Caco-2 (cell line): ENCODE measurements at regions not wholly inside any gene's neighbourhood (a gene's known extent, or its start where the extent isn't known, plus 50 kb on each side); places are given as distances from the start of the nearest gene placed in this dataset.

Experiments used
- BruUV-seq: library from RNA; stranded (reverse); fragments of 400-500 nt; replicated peaks from 2 replicates; lab custom pipeline; 2021; lab: Mats Ljungman, UMichigan
- CTCF ChIA-PET: fragments of 300-600 bp; sonication (Branson Sonifier 250); formaldehyde crosslinking; loops from one replicate; lab custom pipeline; 2022; ENCODE audit warnings: antibody characterized with exemption; lab: Charles Lee
- POLR2A ChIA-PET: fragments of 300-600 bp; sonication (Branson Sonifier 250); formaldehyde crosslinking; loops from one replicate; lab custom pipeline; 2022; ENCODE audit warnings: antibody characterized with exemption; lab: Charles Lee
- DNase-seq, 2 experiments: peaks; one replicate each; pipeline versions ENCODE4 v3.0.0 to v3.0.0-alpha.2; 2020 to 2022
- H3K27me3 ChIP-seq: replicated peaks from 2 replicates; pipeline ENCODE4 v1.6.0; 2011; ENCODE audit warnings: low read length; ENCODE audit not compliant: control insufficient read depth, insufficient read depth
- H3K36me3 ChIP-seq: 2 replicates; pipeline ENCODE4 v1.5.1; 2011; ENCODE audit warnings: low read length; ENCODE audit not compliant: control insufficient read depth, insufficient read depth
- H3K4me1 ChIP-seq: fragments of 250-450 bp; sonication (Bioruptor Pico); 2 replicates; pipeline ENCODE4 v1.5.1; 2020; ENCODE audit warnings: mild to moderate bottlenecking
- H3K4me3 ChIP-seq: 2 replicates; pipeline ENCODE4 v1.5.1; 2011; ENCODE audit warnings: low read depth, mild to moderate bottlenecking, control low read depth, low read length
- H3K9me3 ChIP-seq: fragments of 250-450 bp; sonication (Bioruptor Pico); 2 replicates; pipeline ENCODE4 v1.5.1; 2020; ENCODE audit warnings: mild to moderate bottlenecking, moderate library complexity
- H3K27ac Mint-ChIP-seq: one replicate; pipeline ENCODE4 v1.8.0; 2022; ENCODE audit warnings: mixed read lengths; ENCODE audit not compliant: unreplicated experiment
- H3K27me3 Mint-ChIP-seq: one replicate; pipeline ENCODE4 v1.8.0; 2022; ENCODE audit warnings: mixed read lengths; ENCODE audit not compliant: insufficient read depth, unreplicated experiment
- H3K36me3 Mint-ChIP-seq: one replicate; pipeline ENCODE4 v1.8.0; 2022; ENCODE audit warnings: mild to moderate bottlenecking, mixed read lengths; ENCODE audit not compliant: insufficient read depth, unreplicated experiment
- H3K4me1 Mint-ChIP-seq: one replicate; pipeline ENCODE4 v1.8.0; 2022; ENCODE audit warnings: low read depth, mixed read lengths; ENCODE audit not compliant: unreplicated experiment
- H3K4me3 Mint-ChIP-seq: one replicate; pipeline ENCODE4 v1.8.0; 2022; ENCODE audit warnings: mild to moderate bottlenecking, moderate library complexity, mixed read lengths; ENCODE audit not compliant: unreplicated experiment
- H3K9me3 Mint-ChIP-seq: one replicate; pipeline ENCODE4 v1.8.0; 2022; ENCODE audit warnings: mixed read lengths; ENCODE audit not compliant: unreplicated experiment
- intact Hi-C: fragments of 100-400 bp; cut with micrococcal nuclease; formaldehyde crosslinking; loops from one replicate; pipeline ENCODE4 v1.10.0; 2022; ENCODE audit not compliant: unreplicated experiment
- TF ChIP-seq, protein P1 (sequence below), 2 experiments: fragments of 200-600 bp in 1 of 2; IDR thresholded peaks; 1 replicate in 1 of 2; 2 replicates in 1 of 2; pipeline versions ENCODE4 v1.5.1 to v1.8.0; 2011 to 2022; ENCODE audit warnings: antibody characterized with exemption in 1 of 2, control low read depth in 1 of 2, inconsistent platforms in 1 of 2, low read depth in 1 of 2, low read length in 1 of 2, mild to moderate bottlenecking in 1 of 2, moderate library complexity in 1 of 2; ENCODE audit not compliant: insufficient read depth in 1 of 2, severe bottlenecking in 1 of 2, unreplicated experiment in 1 of 2

DNA sequence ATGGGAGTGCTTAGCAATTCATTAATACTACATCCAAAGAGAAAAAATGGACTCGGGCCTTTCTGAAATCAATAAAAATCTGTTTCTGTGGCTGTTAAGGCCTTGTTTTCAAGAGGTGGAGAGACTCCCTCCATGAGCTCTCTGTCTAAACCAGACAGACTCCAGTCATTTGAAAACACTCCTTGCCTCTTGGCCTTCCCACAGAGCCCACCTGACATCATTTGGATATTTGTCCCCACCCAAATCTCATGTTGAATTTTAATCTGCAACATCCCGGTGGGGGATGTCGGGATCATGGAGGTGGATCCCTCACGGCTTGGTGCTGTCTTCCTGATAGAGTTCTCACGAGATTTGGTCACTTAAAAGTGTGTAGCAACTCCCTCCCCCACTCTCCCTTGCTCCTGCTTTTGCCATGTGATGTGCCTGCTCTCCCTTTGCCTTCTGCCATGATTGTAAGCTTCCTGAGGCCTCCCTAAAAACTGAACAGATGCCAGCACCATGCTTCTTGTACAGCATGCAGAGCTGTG is 226.3 kb downstream of the TBXT start:
- Mint-ChIP-seq H3K9me3 (no peaks in the 10 kb centered on the region), H3K27ac (no peak overlapping the region), H3K4me1 (no peaks in the 10 kb centered on the region), H3K4me3 (no peak overlapping the region), H3K36me3 (no peaks in the 10 kb centered on the region), H3K27me3 (peaks cover 1% of the 10 kb centered on the region)
- Histone ChIP-seq H3K27me3 (no peaks in the 10 kb centered on the region), H3K4me1 (no peaks in the 10 kb centered on the region), H3K4me3 (no peak overlapping the region), H3K36me3 (no peaks in the 10 kb centered on the region), H3K9me3 (no peaks in the 10 kb centered on the region)
- POLR2A ChIA-PET, result no interaction called here
- BruUV-seq, result no TSS peak
- CTCF ChIA-PET, result no interaction called here
- intact Hi-C loops, result no loop called here
- TF ChIP-seq, protein P1, sequence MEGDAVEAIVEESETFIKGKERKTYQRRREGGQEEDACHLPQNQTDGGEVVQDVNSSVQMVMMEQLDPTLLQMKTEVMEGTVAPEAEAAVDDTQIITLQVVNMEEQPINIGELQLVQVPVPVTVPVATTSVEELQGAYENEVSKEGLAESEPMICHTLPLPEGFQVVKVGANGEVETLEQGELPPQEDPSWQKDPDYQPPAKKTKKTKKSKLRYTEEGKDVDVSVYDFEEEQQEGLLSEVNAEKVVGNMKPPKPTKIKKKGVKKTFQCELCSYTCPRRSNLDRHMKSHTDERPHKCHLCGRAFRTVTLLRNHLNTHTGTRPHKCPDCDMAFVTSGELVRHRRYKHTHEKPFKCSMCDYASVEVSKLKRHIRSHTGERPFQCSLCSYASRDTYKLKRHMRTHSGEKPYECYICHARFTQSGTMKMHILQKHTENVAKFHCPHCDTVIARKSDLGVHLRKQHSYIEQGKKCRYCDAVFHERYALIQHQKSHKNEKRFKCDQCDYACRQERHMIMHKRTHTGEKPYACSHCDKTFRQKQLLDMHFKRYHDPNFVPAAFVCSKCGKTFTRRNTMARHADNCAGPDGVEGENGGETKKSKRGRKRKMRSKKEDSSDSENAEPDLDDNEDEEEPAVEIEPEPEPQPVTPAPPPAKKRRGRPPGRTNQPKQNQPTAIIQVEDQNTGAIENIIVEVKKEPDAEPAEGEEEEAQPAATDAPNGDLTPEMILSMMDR (IDR thresholded peaks at IDR 0.05; ENCODE audit: insufficient read depth in 1 of 2, low read depth in 1 of 2, low read length in 1 of 2, severe bottlenecking in 1 of 2, unreplicated experiment in 1 of 2), result no peak
- no peak for DNase-seq

DNA sequence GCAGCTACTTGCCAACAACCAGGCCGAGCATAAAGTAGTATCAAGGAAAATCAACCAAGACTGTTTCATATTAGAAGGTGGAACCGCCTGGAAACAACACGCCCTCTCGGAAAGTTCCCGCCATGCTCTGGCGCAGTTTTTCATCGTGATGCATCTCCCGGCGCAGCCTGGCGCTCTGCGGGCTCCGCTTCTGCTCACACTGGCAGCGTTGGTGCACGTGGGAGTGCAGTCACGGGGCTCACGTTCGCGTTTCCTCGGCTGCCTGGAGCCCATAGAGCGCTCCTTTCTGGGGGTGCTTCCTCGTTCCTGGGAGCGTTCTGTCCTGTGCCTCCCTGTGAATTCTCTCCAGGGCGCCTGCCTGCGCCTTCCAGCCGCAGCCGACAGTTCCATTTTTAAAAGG is 227.3 kb downstream of the TBXT start:
- CTCF ChIA-PET, result no interaction called here
- Histone ChIP-seq H3K36me3 (no peaks in the 10 kb centered on the region), H3K9me3 (no peaks in the 10 kb centered on the region), H3K4me1 (no peaks in the 10 kb centered on the region), H3K27me3 (no peaks in the 10 kb centered on the region), H3K4me3 (no peak overlapping the region)
- H3K4me3 Mint-ChIP-seq, result no peak overlapping the region
- POLR2A ChIA-PET, result no interaction called here
- H3K4me1 Mint-ChIP-seq, result no peaks in the 10 kb centered on the region
- DNase-seq, result no peak
- no TSS peak for BruUV-seq
- intact Hi-C loops, result no loop called here
- no peak overlapping the region for H3K27ac Mint-ChIP-seq
- H3K36me3 Mint-ChIP-seq, result no peaks in the 10 kb centered on the region
- H3K9me3 Mint-ChIP-seq, result no peaks in the 10 kb centered on the region
- H3K27me3 Mint-ChIP-seq, result peaks cover 7% of the 10 kb centered on the region
- TF ChIP-seq, protein P1 (IDR thresholded peaks at IDR 0.05; ENCODE audit: insufficient read depth in 1 of 2, low read depth in 1 of 2, low read length in 1 of 2, severe bottlenecking in 1 of 2, unreplicated experiment in 1 of 2), result no peak

DNA sequence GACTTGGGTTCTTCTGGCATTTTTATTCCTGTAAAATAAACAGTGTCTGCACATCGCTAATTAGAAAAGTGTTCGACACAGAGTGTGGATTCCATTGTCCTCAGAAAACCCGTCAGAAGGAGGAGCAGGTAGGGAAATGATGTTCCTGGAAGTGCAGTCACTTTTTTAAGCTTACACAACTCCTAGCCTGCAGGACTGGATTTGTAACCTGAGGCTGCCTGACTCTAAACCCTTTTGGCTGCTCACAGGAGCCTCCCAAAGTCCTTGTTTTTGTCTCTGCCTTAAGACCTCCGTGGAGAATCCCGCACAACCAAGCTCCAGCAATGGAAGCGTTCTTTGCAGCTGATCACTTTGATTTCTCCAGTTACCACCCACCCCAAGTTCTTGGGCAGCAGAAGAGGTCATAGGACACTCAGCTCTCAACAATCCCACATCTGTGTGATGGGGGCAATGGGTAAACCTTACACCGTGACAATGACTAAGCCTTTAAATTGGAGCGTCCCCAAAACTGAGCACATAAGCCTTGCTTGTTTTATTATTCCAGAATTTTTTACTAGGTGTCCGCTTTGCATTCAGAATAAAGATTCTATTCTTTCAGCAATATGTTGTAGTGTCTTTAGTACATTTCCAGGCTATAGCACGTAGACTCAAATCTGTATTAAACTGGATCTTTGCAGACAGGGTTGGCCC is 227.9 kb downstream of the TBXT start:
- H3K4me1 ChIP-seq, result no peaks in the 10 kb centered on the region
- intact Hi-C loops, result no loop called here
- no peak overlapping the region for H3K27ac Mint-ChIP-seq
- no peaks in the 10 kb centered on the region for H3K4me1 Mint-ChIP-seq
- no peaks in the 10 kb centered on the region for H3K36me3 Mint-ChIP-seq
- H3K27me3 Mint-ChIP-seq, result peaks cover 12% of the 10 kb centered on the region
- no peaks in the 10 kb centered on the region for H3K27me3 ChIP-seq
- no peak overlapping the region for H3K4me3 Mint-ChIP-seq
- H3K9me3 Mint-ChIP-seq, result no peaks in the 10 kb centered on the region
- CTCF ChIA-PET, result no interaction called here
- H3K9me3 ChIP-seq, result no peaks in the 10 kb centered on the region
- TF ChIP-seq, protein P1 (IDR thresholded peaks at IDR 0.05; ENCODE audit: insufficient read depth in 1 of 2, low read depth in 1 of 2, low read length in 1 of 2, severe bottlenecking in 1 of 2, unreplicated experiment in 1 of 2), result no peak
- no peaks in the 10 kb centered on the region for H3K36me3 ChIP-seq
- H3K4me3 ChIP-seq, result no peak overlapping the region
- no peak for DNase-seq
- POLR2A ChIA-PET, result no interaction called here
- BruUV-seq, result no TSS peak
